OCI-LY7 (cell line): ENCODE measurements at regions not wholly inside any gene's neighbourhood (a gene's known extent, or its start where the extent isn't known, plus 50 kb on each side); places are given as distances from the start of the nearest gene placed in this dataset.

ENCODE experiments used
- BruUV-seq: library from RNA; stranded (reverse); fragments of 400-500 nt; replicated peaks from 2 replicates; lab custom pipeline; 2021; lab: Mats Ljungman, UMichigan
- CTCF ChIA-PET: fragments of 300-600 bp; sonication (Branson Sonifier 250); formaldehyde crosslinking; loops from one replicate; lab custom pipeline; 2022; ENCODE audit warnings: antibody characterized with exemption; ENCODE audit not compliant: unreplicated experiment; lab: Charles Lee
- POLR2A ChIA-PET: fragments of 300-600 bp; sonication (Branson Sonifier 250); formaldehyde crosslinking; loops from one replicate; lab custom pipeline; 2022; ENCODE audit warnings: antibody characterized with exemption; lab: Charles Lee
- DNase-seq: peaks from one replicate; pipeline ENCODE4 v3.0.0-alpha.2; 2015; ENCODE audit warnings: low spot score
- H2AFZ ChIP-seq: fragments of 200-600 bp; sonication (generic), shearing (Covaris generic); 2 replicates; pipeline ENCODE4 v1.6.1; 2014; ENCODE audit warnings: mild to moderate bottlenecking, antibody characterized with exemption, low read length, moderate library complexity
- H3K27ac ChIP-seq: fragments of 200-600 bp; sonication (generic); 2 replicates; pipeline ENCODE4 v1.5.1; 2014; ENCODE audit warnings: mixed run types, low read depth, mild to moderate bottlenecking, moderate library complexity, low read length, inconsistent platforms; ENCODE audit not compliant: poor library complexity, severe bottlenecking
- H3K36me3 ChIP-seq: fragments of 200-600 bp; sonication (generic); 2 replicates; pipeline ENCODE4 v1.6.1; 2014; ENCODE audit warnings: mild to moderate bottlenecking, antibody characterized with exemption, low read length, moderate library complexity, mixed read lengths; ENCODE audit not compliant: insufficient read depth
- H3K4me1 ChIP-seq: fragments of 200-600 bp; sonication (generic); 2 replicates; pipeline ENCODE4 v1.5.1; 2014; ENCODE audit warnings: mild to moderate bottlenecking, low read length; ENCODE audit not compliant: insufficient read depth, poor library complexity, severe bottlenecking
- H3K4me2 ChIP-seq: fragments of 200-600 bp; sonication (generic); 2 replicates; pipeline ENCODE4 v1.6.1; 2014; ENCODE audit warnings: mild to moderate bottlenecking, low read length
- H3K4me3 ChIP-seq: fragments of 200-600 bp; sonication (generic); 2 replicates; pipeline ENCODE4 v1.5.1; 2014; ENCODE audit warnings: mild to moderate bottlenecking, low read depth, low read length; ENCODE audit not compliant: poor library complexity, severe bottlenecking
- H3K79me2 ChIP-seq: fragments of 200-600 bp; sonication (generic); 2 replicates; pipeline ENCODE4 v1.6.1; 2016; ENCODE audit warnings: low read depth, mild to moderate bottlenecking, low read length, moderate library complexity, mixed read lengths; ENCODE audit not compliant: insufficient read depth
- H3K9me2 ChIP-seq: fragments of 200-600 bp; sonication (generic); 2 replicates; pipeline ENCODE4 v1.6.1; 2016; ENCODE audit warnings: mild to moderate bottlenecking, low read length, mixed read lengths; ENCODE audit not compliant: insufficient read depth
- H3K9me3 ChIP-seq: fragments of 200-600 bp; sonication (generic); 2 replicates; pipeline ENCODE4 v1.6.1; 2014; ENCODE audit warnings: mild to moderate bottlenecking, mixed run types, low read length, mixed read lengths
- H4K20me1 ChIP-seq: fragments of 200-600 bp; sonication (generic); 2 replicates; pipeline ENCODE4 v1.6.1; 2014; ENCODE audit warnings: mild to moderate bottlenecking, antibody characterized with exemption, low read length, moderate library complexity, mixed read lengths; ENCODE audit not compliant: insufficient read depth
- CTCF ChIP-seq: fragments of 200-600 bp; sonication (generic); conservative IDR thresholded peaks from 2 replicates; pipeline ENCODE4 v1.5.1; 2014; ENCODE audit warnings: mild to moderate bottlenecking, antibody characterized with exemption, low read length, moderate library complexity, mixed read lengths
- EZH2phosphoT487 ChIP-seq: fragments of 200-600 bp; sonication (generic); IDR thresholded peaks from 2 replicates; pipeline ENCODE4 v1.6.1; 2018; ENCODE audit warnings: low read depth, borderline replicate concordance, mild to moderate bottlenecking, mixed run types, antibody characterized with exemption, low read length, moderate library complexity, mixed read lengths
- intact Hi-C: fragments of 100-400 bp; cut with micrococcal nuclease; formaldehyde crosslinking; loops from one replicate; pipeline ENCODE4 v1.10.0; 2022; ENCODE audit not compliant: unreplicated experiment

DNA sequence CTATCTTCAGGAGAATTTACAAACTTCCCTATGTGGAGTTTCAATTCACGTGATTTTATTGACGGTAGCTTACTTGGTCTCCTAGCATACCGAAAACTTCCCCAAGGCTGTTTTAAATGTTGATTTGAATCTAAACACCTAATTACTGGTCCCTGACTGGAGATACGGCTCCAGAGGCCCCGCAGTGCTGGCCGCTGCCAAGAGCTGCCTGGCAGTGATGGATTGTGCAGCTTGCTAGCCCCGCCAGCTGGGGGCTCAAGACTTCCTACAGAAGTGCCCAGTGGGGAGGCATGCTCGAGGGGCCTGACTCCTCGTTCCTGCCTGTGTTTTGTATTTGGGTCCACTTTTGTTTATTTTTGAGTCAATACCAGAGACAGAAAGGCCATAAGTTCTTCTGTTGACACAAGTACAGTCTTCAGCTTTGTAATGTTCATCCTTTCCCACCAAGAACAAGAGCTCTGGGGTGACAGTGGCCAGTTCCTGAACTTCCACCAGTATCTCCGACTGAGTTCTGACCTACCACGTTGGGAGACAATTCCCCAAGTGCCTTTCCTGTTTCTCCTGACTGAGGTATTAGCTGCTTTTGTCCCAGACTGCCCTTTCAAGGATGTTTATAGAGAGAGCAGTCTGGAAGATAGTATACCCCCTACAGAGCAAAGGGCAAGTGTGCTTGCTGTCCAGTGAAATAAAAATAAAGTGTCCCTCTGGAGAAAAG, 80.7 kb upstream of the CXCL12 start:
- no peak overlapping the region for H3K27ac ChIP-seq
- H3K4me1 ChIP-seq, result no peaks in the 10 kb centered on the region
- no peak overlapping the region for H2AFZ ChIP-seq
- intact Hi-C loops, result no loop called here
- no peak overlapping the region for H3K4me3 ChIP-seq
- H3K79me2 ChIP-seq, result no peaks in the 10 kb centered on the region
- CTCF ChIA-PET, result no interaction called here
- POLR2A ChIA-PET, result interaction anchor here (0.5 kb wide), 1 partner anchor 45 kb away, joined by 3 read pairs; no protein-coding TSS in a partner anchor
- DNase-seq, result no peak
- H3K4me2 ChIP-seq, result no peak overlapping the region
- no TSS peak for BruUV-seq
- H3K9me3 ChIP-seq, result no peaks in the 10 kb centered on the region
- no peaks in the 10 kb centered on the region for H4K20me1 ChIP-seq
- TF ChIP-seq CTCF (no peak), EZH2phosphoT487 (no peak)
- H3K9me2 ChIP-seq, result no peaks in the 10 kb centered on the region
- no peaks in the 10 kb centered on the region for H3K36me3 ChIP-seq

- Histone ChIP-seq H3K27ac (no peak overlapping the region), H3K9me3 (no peaks in the 10 kb centered on the region), H3K4me2 (no peak overlapping the region), H3K36me3 (no peaks in the 10 kb centered on the region), H3K79me2 (no peaks in the 10 kb centered on the region), H4K20me1 (no peaks in the 10 kb centered on the region), H3K4me1 (no peaks in the 10 kb centered on the region), H3K4me3 (no peak overlapping the region), H3K9me2 (no peaks in the 10 kb centered on the region), H2AFZ (no peak overlapping the region)
- intact Hi-C loops, result no loop called here
- CTCF ChIA-PET, result no interaction called here
- no TSS peak for BruUV-seq
- no peak for DNase-seq
- POLR2A ChIA-PET, result no interaction called here
- TF ChIP-seq CTCF (no peak), EZH2phosphoT487 (no peak)
These were observed 81.3 kb upstream of the CXCL12 start for GRCh38 chr10:44466236-44466635.

- ChIA-PET CTCF (no interaction called here), POLR2A (no interaction called here)
- Histone ChIP-seq H3K9me3 (no peaks in the 10 kb centered on the region), H3K9me2 (no peaks in the 10 kb centered on the region), H3K79me2 (no peaks in the 10 kb centered on the region), H3K4me2 (no peak overlapping the region), H3K4me3 (no peak overlapping the region), H3K27ac (no peak overlapping the region), H3K36me3 (no peaks in the 10 kb centered on the region), H3K4me1 (no peaks in the 10 kb centered on the region), H2AFZ (no peak overlapping the region), H4K20me1 (no peaks in the 10 kb centered on the region)
- intact Hi-C loops, result no loop called here
- TF ChIP-seq EZH2phosphoT487 (no peak), CTCF (no peak)
- DNase-seq, result no peak
- BruUV-seq, result no TSS peak
These were observed 82.2 kb upstream of the CXCL12 start for GRCh38 chr10:44467090-44467489.
